HG02642 (cell line): ENCODE measurements at regions not wholly inside any gene's neighbourhood (a gene's known extent, or its start where the extent isn't known, plus 50 kb on each side); places are given as distances from the start of the nearest gene placed in this dataset.
"Not testable (repeated sequence)": the region's sequence is repeated elsewhere in the genome, so short reads cannot be mapped to it uniquely, and the experiment has no call there.

Experiments
- ATAC-seq: cut with Tn5 transposase; IDR thresholded peaks from one replicate; pipeline ENCODE4 v1.9.1; 2021; ENCODE audit warnings: mild to moderate bottlenecking; ENCODE audit not compliant: unreplicated experiment, poor library complexity

DNA sequence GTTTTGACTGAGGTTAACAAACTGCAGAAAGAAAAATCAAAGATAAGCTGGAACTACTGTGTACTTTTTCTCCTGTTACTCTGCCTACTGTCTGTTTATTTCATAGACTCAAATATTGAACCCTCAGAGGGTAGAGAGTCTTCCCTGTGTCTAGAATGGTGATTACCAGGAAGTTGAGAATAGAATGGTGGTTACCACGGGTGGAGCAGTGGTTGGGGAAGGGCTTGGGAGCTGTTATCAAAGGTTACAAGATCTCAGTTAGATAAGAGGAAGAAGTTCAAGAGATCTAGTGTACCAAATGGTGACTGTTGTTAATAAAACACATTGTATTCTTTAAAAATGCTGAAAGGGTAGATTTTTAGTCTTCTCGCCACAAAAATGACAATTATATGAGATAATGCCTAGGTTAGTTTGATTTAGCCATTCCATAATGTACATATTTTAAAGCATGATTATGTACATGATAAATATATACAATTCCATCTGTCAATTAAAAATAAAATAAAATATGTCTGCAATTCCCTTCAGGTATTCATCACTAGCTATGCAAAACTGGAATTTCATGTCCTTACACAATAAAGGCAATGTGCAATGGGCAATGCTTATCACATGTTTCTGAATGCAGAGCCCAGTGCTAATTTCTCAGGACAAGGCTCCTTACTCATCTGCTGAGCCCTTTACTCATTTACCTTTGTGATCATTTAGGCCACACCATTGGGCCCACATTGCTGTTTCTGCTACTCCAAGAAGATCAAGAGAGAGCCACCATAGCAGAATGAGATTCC, 474.3 kb upstream of the CAMK1G start:
- ATAC-seq = no peak

DNA sequence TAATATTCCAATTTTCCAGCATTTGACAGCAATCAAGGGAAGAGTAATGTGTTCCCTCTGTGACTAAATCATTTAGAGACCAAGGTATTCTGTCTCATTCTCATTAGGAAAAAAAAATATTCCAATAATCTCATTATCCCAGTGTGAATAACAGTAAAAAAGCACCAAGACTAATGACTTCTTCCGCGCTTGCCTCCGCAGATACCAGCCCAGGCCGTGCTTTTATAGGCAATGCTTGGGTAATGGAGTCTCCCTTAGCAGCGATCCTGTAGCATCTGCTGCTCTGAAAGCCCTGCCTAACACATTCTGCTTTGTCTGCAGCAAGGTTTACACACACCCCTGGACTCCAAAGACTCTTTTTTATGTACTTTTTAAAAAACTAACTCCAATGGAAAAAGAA, 470.0 kb upstream of the CAMK1G start:
- no peak for ATAC-seq

DNA sequence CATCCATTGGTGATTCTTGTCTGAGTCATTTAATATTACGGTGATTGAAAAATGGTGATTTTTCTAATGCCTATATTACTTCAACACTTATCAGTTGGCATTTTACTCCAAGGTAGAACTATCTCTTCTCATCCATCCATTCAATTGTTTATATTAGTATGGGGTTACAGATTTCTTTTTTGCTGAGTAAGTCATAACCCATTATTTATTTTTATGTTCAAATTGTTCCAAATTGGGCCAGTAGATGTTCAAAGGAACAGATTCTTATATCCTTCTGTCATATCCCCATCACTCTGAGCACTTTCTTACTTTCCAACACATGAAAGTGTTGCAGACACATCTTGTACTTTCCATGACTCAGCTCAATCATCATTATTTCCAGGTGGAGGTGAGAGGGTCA, 466.8 kb upstream of the CAMK1G start:
- ATAC-seq = no peak

DNA sequence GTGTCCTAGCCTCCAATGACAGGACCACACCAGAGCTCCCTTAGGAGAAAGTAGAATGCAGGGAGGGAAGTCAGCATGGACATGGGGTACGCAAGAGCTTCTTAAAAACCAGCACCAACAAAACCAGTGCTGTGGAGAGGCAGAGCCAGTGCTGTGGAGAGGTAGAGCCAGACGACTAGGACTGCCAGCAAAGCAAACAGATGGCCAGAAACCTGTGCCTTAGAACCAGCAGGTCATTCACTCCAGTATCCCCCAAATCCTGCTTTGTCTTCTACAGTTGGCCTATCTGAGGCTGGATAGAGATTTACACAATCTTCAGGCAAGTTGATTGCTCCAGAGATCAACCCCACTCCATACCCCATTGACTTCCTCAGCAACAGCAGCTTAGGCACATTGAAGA, 459.9 kb upstream of the CAMK1G start:
- no peak for ATAC-seq

DNA sequence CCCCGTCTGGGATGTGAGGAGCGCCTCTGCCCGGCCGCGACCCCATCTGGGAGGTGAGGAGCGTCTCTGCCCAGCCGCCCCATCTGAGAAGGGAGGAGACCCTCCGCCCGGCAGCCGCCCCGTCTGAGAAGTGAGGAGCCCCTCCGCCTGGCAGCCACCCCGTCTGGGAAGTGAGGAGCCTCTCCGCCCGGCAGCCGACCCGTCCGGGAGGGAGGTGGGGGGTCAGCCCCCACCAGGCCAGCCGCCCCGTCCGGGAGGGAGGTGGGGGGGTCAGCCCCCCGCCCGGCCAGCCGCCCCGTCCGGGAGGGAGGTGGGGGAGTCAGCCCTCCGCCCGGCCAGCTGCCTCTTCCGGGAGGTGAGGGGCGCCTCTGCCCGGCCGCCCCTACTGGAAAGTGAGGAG, 454.4 kb upstream of the CAMK1G start:
- not testable (repeated sequence) for ATAC-seq

DNA sequence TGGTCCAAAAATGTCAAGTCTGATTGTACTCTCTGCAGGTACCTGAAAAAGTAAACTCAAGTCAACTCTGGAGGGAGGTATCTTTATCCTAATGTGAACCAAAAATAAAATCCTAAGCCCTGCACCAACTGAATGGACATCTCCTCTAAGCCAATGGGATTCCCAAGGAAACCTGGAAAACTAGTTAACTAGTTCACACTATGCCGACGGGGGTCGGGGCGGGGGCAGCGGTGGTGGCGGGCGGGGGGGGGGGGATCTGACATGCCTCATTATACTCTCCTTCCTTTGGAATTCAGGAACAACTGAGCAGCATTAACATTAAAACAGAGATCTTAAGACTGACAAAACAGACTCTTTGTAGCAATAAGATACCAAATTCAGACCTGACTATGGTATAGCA, 452.6 kb upstream of the CAMK1G start:
- ATAC-seq = no peak

DNA sequence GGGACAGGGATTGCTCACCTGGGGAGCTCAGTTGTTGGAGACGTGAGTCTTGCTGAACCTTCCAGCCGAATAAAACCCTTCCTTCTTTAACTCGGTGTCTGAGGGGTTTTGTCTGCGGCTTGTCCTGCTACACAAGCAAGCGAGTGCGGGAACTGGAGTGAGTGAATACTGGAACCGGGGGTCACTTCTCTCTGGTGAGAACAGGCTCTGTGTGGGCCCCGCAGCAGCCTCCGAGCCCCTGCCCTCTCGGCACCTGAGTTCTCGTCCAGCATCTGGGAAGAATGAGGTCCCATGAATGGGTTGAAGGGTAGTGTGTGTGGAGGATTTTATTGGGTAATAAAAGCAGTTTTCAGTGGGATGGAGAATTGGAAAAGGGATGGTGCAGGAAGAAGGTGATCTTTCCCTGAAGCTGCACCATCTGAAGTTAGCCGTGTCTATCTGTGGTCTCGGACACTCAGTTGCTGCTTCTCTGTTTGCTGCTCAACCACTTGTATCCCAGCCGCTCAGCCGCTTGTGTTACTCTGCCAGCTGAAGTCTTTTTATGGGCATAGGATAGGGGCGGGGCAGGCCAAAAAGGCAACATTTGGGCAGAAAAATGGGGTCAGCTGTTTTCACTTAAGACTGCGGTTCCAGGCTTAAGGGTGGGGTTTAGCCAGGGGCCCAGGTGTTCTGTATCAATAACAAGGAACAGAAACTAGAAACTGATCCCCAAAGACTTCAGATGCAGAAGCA, 450.6 kb upstream of the CAMK1G start:
- ATAC-seq = no peak

DNA sequence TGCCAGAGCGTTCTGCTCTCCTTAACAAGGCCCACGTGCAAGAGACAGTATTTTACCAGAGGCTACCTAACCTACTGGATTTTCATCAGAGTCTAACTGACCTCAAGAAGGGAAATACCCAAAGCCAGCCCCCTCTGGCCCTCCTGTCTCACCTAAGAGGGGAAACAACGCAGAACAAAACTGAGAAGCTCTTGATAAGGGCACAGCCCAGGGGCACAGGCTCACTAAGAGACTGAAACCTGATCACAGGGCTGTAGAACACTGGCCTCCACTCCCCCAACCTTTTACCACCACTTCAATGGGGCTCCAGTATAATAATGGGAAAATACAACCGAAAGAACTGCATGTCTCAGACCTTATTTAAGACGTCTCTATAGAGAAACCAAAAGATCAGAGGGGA, 449.5 kb upstream of the CAMK1G start:
- no peak for ATAC-seq

DNA sequence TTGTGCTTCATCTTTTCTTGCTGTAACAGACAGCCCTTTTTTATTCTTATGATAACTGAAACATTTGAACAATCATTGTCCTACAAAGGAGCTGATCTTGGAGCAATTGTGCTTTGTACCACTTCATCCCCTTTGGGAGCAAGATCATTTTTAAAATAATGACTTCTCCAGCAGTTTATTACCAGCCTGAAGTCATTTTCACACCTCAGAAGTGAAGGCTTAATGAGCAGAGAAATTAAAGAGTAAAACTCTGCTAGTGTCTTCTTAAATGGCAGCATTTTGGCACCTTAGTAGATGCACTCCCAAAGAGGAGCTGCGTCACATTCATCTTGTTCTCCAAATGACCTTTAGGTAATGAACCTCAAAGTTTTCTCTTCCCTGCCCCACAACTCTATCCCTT, 439.6 kb upstream of the CAMK1G start:
- no peak for ATAC-seq

DNA sequence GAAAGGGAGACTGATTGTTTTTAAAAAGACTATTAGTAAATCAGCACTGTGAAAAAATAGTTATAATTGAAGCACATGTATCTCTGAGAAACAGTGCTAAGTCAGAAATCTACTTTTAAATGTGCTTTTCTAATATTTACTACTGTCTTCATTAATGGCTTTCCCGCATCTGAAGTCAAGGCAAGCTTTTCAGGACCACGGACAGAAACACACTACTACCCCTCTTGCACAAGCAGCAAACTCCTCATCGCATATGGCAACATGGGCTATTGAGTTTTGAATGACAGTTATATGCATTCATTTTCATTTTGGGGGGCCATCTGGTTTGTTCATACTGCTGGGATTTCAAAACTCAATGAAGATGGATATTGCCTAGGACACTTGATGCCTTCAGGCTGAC, 433.4 kb upstream of the CAMK1G start:
- ATAC-seq = no peak

DNA sequence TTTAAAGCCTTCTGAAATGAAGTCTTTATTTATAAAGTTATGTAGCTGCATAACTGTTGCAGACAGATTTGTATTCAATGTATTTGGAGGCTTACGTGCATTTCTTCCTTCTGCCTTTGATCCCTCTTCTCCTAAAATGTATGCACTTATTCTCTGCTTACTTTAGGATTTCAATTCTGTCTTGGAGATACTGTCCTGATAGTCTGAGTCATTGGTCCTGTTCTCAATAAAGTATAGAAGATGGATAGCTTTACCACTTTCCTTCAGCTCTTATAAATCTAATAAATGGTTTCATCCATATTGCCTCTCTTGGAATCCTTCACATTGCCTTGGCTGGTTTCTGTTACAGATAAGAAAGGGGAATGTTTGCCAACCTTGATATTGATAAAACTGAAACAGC, 430.1 kb upstream of the CAMK1G start:
- ATAC-seq = no peak

DNA sequence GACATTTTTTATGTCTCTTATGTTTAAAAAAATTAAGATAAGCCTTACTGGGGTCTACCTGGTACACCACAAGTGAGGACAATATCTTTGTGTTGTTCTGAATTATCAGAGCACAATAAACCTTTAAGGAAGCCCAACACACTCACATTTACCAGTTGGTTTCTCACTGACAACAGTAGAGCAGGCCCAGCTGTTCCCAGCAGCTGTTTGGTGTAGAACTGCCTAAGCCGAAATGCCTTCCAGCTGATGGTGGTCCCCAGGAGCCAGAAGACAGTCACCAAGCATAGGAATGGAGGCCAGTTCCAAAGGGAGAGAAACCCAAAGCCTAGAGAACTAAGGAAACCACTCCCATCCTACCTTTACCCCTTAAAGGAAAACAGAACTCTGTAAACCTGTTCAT, 428.6 kb upstream of the CAMK1G start:
- no peak for ATAC-seq

DNA sequence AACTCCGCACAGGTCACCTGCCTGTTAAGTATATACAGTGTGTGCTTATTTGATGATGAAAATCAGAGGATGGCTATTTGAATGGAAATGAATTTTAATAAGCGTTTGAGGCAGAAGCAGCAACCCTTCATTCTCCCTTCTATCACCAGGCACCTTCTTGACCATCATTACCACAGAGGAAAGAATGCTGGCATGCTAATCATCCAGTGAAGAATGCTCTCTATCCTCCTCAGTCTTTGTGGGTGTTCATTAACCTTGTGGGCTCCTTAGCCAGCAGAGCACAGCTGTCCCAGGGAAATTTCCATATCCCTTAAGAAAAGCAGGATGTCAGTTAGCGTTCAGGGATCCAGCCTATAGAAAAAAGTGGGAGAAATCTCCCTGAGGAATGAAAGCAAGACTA, 428.0 kb upstream of the CAMK1G start:
- no peak for ATAC-seq

DNA sequence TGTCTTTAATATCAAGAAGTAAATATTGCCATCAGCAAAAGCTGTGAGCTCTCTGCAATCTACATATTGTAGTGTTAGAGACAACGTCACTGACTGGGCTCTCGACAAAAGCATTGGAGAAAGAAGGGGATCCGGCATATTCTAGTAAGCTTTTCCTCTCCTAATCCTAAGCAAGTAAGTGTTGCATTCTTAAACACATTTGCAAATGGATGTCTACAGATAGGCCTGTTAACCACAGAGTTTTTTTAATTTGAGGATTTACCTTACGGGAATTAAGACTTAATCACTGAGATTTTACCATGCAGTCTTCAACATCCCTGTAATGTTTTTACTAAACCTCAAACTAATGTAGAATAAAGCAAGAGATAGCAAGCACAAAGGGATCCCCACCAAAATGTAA, 426.5 kb upstream of the CAMK1G start:
- ATAC-seq = no peak

DNA sequence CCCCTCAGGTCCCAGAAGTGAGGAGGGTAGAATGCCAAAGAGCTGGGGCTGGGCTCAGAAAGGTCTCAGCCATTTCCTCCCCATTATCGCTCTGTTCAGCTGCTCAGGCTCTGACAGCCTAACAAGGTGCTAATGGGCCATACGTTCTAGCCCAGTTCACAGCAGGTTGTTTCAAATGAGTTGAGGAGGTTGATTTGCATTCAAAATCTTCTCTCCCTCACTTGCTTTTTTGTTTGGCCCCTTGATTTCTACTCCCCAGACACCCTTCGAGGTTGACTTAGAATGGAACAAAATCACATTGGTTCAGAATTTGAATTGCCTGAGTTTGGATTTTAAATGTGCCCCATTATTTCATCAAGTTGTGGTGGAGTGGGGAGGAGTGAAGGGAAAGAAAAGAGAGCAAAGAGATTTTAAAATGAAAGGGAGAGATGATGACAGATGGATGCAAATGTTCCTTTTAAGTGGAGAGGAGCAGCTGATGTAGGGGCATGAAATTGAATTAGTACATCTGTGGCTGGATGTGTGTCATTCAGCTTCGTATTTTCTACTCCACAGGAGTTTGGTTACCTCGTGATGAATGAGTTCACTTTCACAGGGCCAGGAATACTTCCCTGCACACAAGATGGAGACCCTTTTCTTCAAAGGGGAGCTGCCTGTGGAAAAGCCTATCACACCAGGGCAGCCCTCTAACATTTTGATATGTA, 425.8 kb upstream of the CAMK1G start:
- no peak for ATAC-seq

DNA sequence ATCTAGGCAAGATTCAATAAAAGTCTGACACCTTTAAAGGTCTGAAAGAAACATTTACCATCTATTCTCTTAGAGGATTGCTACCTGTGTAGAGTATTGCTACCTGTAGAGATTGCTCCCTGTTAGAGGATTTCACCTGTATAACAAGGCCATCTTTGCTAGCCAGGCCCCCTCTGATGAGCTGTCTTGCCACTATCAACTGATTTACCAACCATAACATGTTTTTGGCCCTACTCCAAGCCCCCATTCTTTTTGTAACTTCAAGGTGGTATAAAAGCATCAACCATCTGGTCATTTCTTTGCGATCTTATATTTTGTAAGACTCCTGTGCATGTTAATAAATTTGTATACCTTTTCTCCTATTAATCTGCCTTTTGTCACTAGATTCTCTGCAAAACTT, 424.7 kb upstream of the CAMK1G start:
- ATAC-seq = no peak

DNA sequence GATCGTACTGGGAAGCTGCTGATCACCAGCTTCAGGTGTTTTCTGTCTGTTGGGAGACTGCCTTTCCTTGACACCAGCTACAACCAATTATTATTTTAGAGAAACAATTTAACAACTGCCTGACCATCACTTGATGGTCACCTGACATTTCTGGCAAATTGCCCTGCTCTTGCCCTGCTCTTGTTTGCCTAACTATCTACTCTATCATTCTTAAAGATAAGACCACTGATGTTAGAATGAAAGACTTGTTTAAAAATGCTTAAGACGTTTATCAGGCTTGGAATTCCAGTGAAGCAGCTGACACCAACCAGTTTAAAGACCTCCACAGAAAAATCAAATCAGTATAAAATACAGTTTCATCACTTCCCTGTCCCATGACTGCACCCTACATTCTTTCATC, 423.3 kb upstream of the CAMK1G start:
- no peak for ATAC-seq

DNA sequence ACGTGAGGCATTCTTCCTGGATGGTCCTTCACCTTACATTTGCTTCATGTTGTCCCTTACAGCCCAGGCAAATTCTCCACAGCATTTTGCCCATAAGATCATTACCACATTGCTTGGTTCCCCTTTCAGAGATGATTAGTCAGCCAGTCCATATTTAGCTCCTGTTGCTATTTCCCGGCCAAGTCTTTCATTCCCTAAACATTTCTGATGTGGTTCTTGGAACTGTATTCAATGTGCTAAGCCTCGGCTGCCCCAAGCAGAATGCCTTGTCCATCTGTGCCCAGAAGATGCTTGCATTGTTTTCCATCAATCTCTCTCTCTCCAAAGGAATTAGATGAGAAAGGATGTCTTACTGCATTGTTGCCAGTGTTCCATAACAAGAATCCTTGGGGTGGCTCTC, 420.9 kb upstream of the CAMK1G start:
- no peak for ATAC-seq

DNA sequence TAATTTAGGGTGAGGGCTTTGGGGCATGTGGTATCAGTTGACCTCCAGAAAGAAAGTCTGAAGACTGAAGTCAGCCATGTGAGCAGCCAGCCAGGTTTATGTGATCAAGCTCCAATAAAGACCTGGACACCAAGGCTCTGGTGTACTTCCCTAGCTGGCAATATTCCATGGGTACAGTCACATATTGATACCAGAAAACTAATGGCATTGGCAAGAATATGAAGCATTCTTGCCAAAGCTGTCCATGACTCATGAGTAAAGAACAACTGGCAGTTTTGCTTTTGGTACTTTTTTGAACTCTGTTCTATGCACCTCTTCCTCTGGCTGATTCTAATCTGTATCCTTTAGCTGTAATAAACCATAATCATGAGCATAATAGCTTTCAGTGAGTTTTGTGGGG, 415.3 kb upstream of the CAMK1G start:
- ATAC-seq = no peak

DNA sequence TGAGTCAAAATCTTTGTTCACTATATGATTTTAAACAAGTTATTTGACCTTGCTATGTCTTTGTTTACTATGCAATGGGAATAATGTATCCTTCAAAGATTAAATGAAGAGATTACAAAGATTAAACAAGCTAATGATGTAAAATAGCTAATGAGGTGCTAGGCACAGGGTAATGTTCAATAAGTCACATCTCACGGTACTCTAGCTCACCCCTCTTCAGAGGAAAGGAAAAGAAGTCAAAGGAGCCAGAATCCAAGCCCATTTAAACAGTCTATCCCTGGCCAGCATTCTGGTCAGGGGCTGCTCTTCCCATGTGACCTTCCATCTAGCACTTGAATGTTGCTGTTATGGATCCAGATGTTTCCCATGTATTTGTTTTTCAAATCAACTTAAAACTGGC, 412.4 kb upstream of the CAMK1G start:
- no peak for ATAC-seq

DNA sequence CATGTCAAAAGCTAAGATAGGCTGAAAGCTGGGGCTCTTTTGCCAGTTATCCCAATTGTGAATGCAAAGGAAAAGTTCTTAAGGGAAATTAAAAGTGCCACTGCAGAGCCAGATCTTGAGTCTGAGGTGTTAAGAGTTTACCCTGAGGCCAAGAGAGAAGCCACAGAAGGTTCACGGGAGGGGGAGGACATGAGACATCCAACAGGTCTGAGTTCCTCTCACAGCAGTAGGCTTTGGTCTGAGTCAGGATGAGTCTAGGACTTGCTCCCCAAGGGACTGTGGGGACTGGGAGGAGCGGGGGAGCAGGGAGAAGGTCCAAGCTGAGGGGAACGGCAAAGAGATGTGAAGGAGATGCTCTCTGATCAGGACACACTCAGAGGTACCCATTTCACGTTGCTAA, 411.2 kb upstream of the CAMK1G start:
- no peak for ATAC-seq
